ENCODE measurements at regions not wholly inside any gene's neighbourhood (a gene's known extent, or its start where the extent isn't known, plus 50 kb on each side); places are given as distances from the start of the nearest gene placed in this dataset.

GRCh38 chr2:180366481-180366880, 359.4 kb upstream of the CWC22 start:
- Mint-ChIP-seq H3K36me3 (ENCODE audit: low read depth) (no peaks in the 10 kb centered on the region), H3K27me3 (no peaks in the 10 kb centered on the region), H3K4me3 (no peak overlapping the region), H3K4me1 (no peaks in the 10 kb centered on the region), H3K27ac (no peak overlapping the region)
- H3K9me3 ChIP-seq (ENCODE audit: control insufficient read depth, low read length, poor library complexity, severe bottlenecking): no peaks in the 10 kb centered on the region
- DNase-seq (no peak), ATAC-seq (no peak)

- H3K27me3 Mint-ChIP-seq: no peaks in the 10 kb centered on the region
- H3K36me3 Mint-ChIP-seq (ENCODE audit: low read depth): no peaks in the 10 kb centered on the region
- DNase-seq (no peak), ATAC-seq (no peak)
- no peaks in the 10 kb centered on the region for H3K4me1 Mint-ChIP-seq
- no peak overlapping the region for H3K4me3 Mint-ChIP-seq
- H3K9me3 ChIP-seq (ENCODE audit: control insufficient read depth, low read length, poor library complexity, severe bottlenecking): no peaks in the 10 kb centered on the region
- no peak overlapping the region for H3K27ac Mint-ChIP-seq
Observed at GRCh38 chr2:180364719-180365118, 357.6 kb upstream of the CWC22 start.

- no peaks in the 10 kb centered on the region for H3K4me1 Mint-ChIP-seq
- DNase-seq: no peak
- no peaks in the 10 kb centered on the region for H3K36me3 Mint-ChIP-seq (ENCODE audit: low read depth)
- H3K27me3 Mint-ChIP-seq: peaks cover 6% of the 10 kb centered on the region
- H3K27ac Mint-ChIP-seq: no peak overlapping the region
- H3K9me3 ChIP-seq (ENCODE audit: control insufficient read depth, low read length, poor library complexity, severe bottlenecking): no peaks in the 10 kb centered on the region
- no peak overlapping the region for H3K4me3 Mint-ChIP-seq
- no peak for ATAC-seq
Observed at GRCh38 chr2:180360283-180360618, 353.2 kb upstream of the CWC22 start.

DNA sequence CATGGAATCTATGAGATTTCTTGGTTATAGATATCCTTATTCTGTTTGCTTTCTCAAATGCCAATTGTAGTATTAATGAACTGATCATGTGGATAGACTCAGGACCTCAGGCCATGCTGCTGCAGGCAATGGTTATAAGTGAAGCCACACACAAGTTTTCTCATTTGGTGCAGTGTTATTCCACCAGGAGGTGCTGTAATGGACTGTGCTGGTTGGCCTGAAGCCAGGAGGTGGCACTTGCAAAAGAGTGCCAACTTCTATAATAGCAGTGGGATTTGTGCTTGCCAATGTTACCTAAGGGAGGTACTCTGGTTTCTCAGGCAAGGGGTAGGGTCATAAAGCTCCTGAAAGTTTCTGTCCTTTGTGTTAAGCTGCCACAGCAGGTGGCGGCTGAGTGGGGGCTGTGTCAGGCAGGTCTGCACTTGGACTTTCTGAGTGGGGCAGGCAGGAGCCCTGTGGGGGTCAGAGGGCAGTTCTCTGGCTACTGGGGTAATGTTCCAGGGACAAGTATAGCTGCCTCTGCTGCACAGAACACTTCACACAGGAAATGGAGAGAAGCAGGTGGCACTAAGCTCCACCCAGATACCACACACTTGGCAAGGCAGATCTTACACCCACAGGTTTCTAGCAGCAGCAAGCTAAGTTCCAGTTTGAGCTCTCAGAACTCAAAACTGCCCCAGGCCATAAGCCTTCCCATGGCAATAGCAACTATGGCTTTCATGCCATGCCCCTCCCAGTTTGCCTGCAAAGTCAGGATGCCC, 352.6 kb upstream of the CWC22 start:
- Mint-ChIP-seq H3K27ac (no peak overlapping the region), H3K4me3 (no peak overlapping the region)

GRCh38 chr2:180358458-180358857, 351.4 kb upstream of the CWC22 start:
- no peak for DNase-seq
- no peaks in the 10 kb centered on the region for H3K36me3 Mint-ChIP-seq (ENCODE audit: low read depth)
- peaks cover 6% of the 10 kb centered on the region for H3K27me3 Mint-ChIP-seq
- no peak overlapping the region for H3K4me3 Mint-ChIP-seq
- no peaks in the 10 kb centered on the region for H3K4me1 Mint-ChIP-seq
- no peaks in the 10 kb centered on the region for H3K9me3 ChIP-seq (ENCODE audit: control insufficient read depth, low read length, poor library complexity, severe bottlenecking)
- ATAC-seq: no peak
- H3K27ac Mint-ChIP-seq: no peak overlapping the region

More for the DNA sequence above, 352.6 kb upstream of the CWC22 start:
- peak; percentile 30 for ATAC-seq
- H3K9me3 ChIP-seq (ENCODE audit: control insufficient read depth, low read length, poor library complexity, severe bottlenecking): no peaks in the 10 kb centered on the region
- no peak for DNase-seq
- Mint-ChIP-seq H3K4me1 (no peaks in the 10 kb centered on the region), H3K36me3 (ENCODE audit: low read depth) (no peaks in the 10 kb centered on the region), H3K27me3 (peaks cover 6% of the 10 kb centered on the region)

- no peak for DNase-seq
- peaks cover 6% of the 10 kb centered on the region for H3K27me3 Mint-ChIP-seq
- H3K4me3 Mint-ChIP-seq: no peak overlapping the region
- ATAC-seq: no peak
- H3K9me3 ChIP-seq (ENCODE audit: control insufficient read depth, low read length, poor library complexity, severe bottlenecking): no peaks in the 10 kb centered on the region
- no peaks in the 10 kb centered on the region for H3K36me3 Mint-ChIP-seq (ENCODE audit: low read depth)
- no peaks in the 10 kb centered on the region for H3K4me1 Mint-ChIP-seq
- H3K27ac Mint-ChIP-seq: no peak overlapping the region
Observed at GRCh38 chr2:180356676-180357075, 349.6 kb upstream of the CWC22 start.

- Mint-ChIP-seq H3K36me3 (ENCODE audit: low read depth) (no peaks in the 10 kb centered on the region), H3K4me3 (no peak overlapping the region), H3K27ac (no peak overlapping the region), H3K27me3 (no peaks in the 10 kb centered on the region), H3K4me1 (no peaks in the 10 kb centered on the region)
- no peaks in the 10 kb centered on the region for H3K9me3 ChIP-seq (ENCODE audit: control insufficient read depth, low read length, poor library complexity, severe bottlenecking)
- DNase-seq (no peak), ATAC-seq (no peak)
Observed at GRCh38 chr2:180352620-180353019, 345.5 kb upstream of the CWC22 start.

DNA sequence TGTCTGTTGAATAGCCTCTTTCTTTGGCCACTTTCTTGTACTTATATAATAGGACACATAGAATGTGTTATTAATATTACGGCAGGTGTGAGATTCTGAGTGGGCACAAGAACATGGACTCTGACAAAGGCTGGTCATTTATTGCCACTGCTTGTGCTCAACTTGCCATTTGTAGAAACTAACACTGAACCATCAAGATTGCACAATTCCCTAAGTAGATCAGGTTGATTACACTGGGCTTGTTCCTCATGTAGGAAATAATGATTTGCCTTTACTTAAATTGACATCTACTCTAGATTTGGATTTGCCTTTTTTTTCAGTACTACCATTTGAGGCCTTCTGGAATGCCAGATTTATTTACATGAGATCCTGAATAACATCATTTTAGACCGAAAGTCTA, 342.7 kb upstream of the CWC22 start:
- H3K36me3 Mint-ChIP-seq (ENCODE audit: low read depth): no peaks in the 10 kb centered on the region
- no peaks in the 10 kb centered on the region for H3K4me1 Mint-ChIP-seq
- no peaks in the 10 kb centered on the region for H3K9me3 ChIP-seq (ENCODE audit: control insufficient read depth, low read length, poor library complexity, severe bottlenecking)
- no peak for ATAC-seq
- H3K27me3 Mint-ChIP-seq: no peaks in the 10 kb centered on the region
- DNase-seq: no peak
- H3K27ac Mint-ChIP-seq: no peak overlapping the region
- no peak overlapping the region for H3K4me3 Mint-ChIP-seq

DNA sequence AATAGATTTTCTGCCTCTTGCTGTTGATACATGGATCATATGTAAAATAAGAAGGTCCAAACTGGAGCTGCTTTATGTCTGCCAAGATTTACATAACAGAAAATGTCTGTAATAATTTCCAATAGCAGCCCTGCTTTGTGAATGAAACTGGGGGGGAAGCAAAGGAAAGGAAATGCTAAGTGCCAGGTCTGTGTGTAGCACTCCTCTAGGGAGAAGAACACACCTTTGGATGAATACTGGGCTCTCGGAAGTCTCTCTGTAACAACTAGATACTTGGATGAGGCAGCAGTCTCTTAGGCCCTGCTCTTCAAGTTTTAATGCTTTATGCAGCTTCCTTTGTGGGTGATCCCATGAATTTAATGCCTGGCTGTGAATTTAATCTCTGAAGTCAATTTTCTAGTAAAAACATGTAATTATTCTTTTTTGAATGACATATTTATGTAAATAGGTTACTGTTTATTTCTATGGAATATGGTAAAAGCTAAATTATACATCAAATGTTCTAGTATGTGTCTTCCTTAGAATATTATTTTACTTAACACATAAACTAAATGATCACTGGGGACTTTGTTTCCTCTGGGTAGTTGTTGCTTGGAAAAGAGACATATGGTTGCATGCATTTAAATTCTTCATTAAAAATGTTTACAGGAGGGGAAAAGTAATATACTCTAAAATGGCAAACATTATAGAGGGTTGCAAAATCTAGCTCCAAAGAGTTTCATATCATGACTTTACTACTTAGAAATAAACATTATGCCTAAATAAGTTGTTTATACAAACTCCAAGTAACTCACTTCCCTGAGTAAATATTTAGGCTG, 336.6 kb upstream of the CWC22 start:
- H3K9me3 ChIP-seq (ENCODE audit: control insufficient read depth, low read length, poor library complexity, severe bottlenecking): no peaks in the 10 kb centered on the region
- no peak overlapping the region for H3K4me3 Mint-ChIP-seq
- H3K27me3 Mint-ChIP-seq: no peaks in the 10 kb centered on the region
- H3K36me3 Mint-ChIP-seq (ENCODE audit: low read depth): no peaks in the 10 kb centered on the region
- no peak for DNase-seq
- no peaks in the 10 kb centered on the region for H3K4me1 Mint-ChIP-seq
- ATAC-seq: no peak
- no peak overlapping the region for H3K27ac Mint-ChIP-seq

GRCh38 chr2:180337136-180337535, 330.0 kb upstream of the CWC22 start:
- no peak for ATAC-seq
- no peaks in the 10 kb centered on the region for H3K27me3 Mint-ChIP-seq
- H3K36me3 Mint-ChIP-seq (ENCODE audit: low read depth): no peaks in the 10 kb centered on the region
- no peak overlapping the region for H3K27ac Mint-ChIP-seq
- no peaks in the 10 kb centered on the region for H3K4me1 Mint-ChIP-seq
- no peak overlapping the region for H3K4me3 Mint-ChIP-seq
- no peak for DNase-seq
- peaks cover 4% of the 10 kb centered on the region for H3K9me3 ChIP-seq (ENCODE audit: control insufficient read depth, low read length, poor library complexity, severe bottlenecking)

DNA sequence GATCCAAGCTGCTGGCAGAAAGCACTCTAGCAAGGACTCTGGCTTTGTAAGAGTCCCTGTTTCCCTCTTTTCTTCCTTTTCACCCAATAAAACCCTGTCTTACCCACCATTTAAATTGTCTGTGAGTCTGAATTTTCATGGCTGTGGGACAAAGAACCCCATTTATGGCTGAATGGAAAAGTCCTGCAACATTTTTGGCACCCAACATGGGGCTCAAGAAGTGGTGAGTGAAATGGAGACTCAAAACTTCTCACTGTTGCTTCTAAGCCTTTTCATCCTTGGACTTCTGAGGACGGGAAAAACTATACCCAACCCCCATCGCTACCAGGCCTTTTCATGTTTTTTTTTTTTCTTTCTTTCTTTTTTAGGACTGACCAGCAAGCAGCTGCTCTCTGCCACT, 329.5 kb upstream of the CWC22 start:
- H3K36me3 Mint-ChIP-seq (ENCODE audit: low read depth): no peaks in the 10 kb centered on the region
- H3K4me3 Mint-ChIP-seq: no peak overlapping the region
- no peak for ATAC-seq
- no peaks in the 10 kb centered on the region for H3K4me1 Mint-ChIP-seq
- DNase-seq: no peak
- H3K9me3 ChIP-seq (ENCODE audit: control insufficient read depth, low read length, poor library complexity, severe bottlenecking): peaks cover 4% of the 10 kb centered on the region
- no peak overlapping the region for H3K27ac Mint-ChIP-seq
- H3K27me3 Mint-ChIP-seq: no peaks in the 10 kb centered on the region

GRCh38 chr2:180334514-180334913, 327.4 kb upstream of the CWC22 start:
- Mint-ChIP-seq H3K4me3 (no peak overlapping the region), H3K27ac (no peak overlapping the region), H3K4me1 (no peaks in the 10 kb centered on the region), H3K36me3 (ENCODE audit: low read depth) (no peaks in the 10 kb centered on the region), H3K27me3 (no peaks in the 10 kb centered on the region)
- H3K9me3 ChIP-seq (ENCODE audit: control insufficient read depth, low read length, poor library complexity, severe bottlenecking): peaks cover 4% of the 10 kb centered on the region
- DNase-seq (no peak), ATAC-seq (no peak)

DNA sequence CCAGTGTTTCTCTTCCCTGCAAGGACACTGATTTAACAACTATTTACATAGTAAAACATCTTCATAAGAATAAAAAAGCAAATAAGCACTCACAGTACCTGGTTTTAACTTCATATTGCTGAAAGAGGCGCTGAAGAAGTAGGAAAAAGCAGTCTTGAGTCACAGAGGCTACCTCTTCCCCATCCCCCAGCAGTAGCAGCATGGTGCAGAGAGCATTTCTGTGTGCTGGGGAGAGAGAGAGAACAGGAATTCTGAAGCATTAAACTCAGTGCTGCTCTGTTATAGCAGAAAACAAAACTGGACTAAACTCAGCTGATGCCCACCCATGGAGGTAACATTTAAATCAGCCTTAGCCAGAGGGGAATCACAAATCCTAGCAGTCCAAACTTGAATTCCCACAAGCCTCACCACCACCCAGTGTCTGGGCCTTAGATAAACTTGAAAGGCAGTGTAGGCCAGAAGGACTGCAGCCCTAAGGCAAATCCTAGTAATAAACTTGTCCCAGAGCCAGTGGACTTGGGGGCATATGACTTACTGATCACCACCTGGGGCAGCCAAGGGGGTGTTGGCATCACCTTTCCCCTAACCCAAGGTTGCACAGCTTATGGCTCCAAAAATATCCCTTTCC, 321.8 kb upstream of the CWC22 start:
- Mint-ChIP-seq H3K36me3 (ENCODE audit: low read depth) (no peaks in the 10 kb centered on the region), H3K27ac (no peak overlapping the region), H3K27me3 (no peaks in the 10 kb centered on the region), H3K4me1 (no peaks in the 10 kb centered on the region), H3K4me3 (no peak overlapping the region)
- ATAC-seq: no peak
- DNase-seq: no peak
- no peaks in the 10 kb centered on the region for H3K9me3 ChIP-seq (ENCODE audit: control insufficient read depth, low read length, poor library complexity, severe bottlenecking)

All from T-helper 17 cell (primary cell).